AG04449 (cell line): ENCODE measurements at regions not wholly inside any gene's neighbourhood (a gene's known extent, or its start where the extent isn't known, plus 50 kb on each side); places are given as distances from the start of the nearest gene placed in this dataset.

Experiments used
- CTCF ChIA-PET: fragments of 350-600 bp; formaldehyde crosslinking; extraction: SDS; loops from one replicate; lab custom pipeline; 2021; ENCODE audit warnings: antibody characterized with exemption; lab: Yijun Ruan, JAX
- POLR2A ChIA-PET: fragments of 400-600, 350-600 bp; formaldehyde crosslinking; extraction: SDS; loops from one replicate; lab custom pipeline; 2020; ENCODE audit warnings: antibody characterized with exemption, inconsistent platforms; lab: Yijun Ruan, JAX
- DNase-seq: peaks from one replicate; pipeline ENCODE4 v3.0.0-alpha.2; 2010; ENCODE audit warnings: low read depth, low spot score
- H3K4me3 ChIP-seq: 2 replicates; pipeline ENCODE4 v1.5.1; 2011; ENCODE audit warnings: low read depth, mild to moderate bottlenecking, control low read depth, low read length
- CTCF ChIP-seq: IDR thresholded peaks from one replicate; pipeline ENCODE4 v1.5.1; 2011; ENCODE audit warnings: mild to moderate bottlenecking, moderate library complexity, low read length, control low read depth, inconsistent platforms; ENCODE audit not compliant: insufficient read depth; ENCODE audit errors: missing control alignments

DNA sequence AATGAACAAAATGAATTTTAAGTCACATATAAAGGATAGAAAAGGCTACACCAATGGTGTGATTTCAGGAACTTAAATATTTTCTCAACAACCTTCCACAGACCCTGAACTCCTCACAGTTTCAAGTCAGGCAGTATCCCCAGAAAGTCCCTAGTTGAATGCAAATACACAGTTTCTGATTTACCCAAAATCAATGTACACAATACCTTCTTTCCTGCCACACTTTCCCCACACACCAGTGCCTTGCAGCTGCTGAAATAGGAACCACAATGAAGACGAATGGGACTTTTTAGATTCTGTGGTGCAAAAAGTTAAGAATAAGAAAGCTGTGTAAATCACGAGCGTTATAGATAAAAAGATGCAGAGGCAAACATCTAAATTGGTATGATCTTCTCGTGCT lies 552.4 kb upstream of the MEF2C start:
- DNase-seq, result no peak
- no peak overlapping the region for H3K4me3 ChIP-seq
- CTCF ChIA-PET, result no interaction called here
- POLR2A ChIA-PET, result no interaction called here
- TF ChIP-seq CTCF, result no peak

- POLR2A ChIA-PET, result no interaction called here
- TF ChIP-seq CTCF, result no peak
- CTCF ChIA-PET, result no interaction called here
- H3K4me3 ChIP-seq, result no peak overlapping the region
- DNase-seq, result no peak
These were observed 545.6 kb upstream of the MEF2C start for GRCh38 chr5:89428624-89429023.

- DNase-seq, result no peak
- ChIA-PET CTCF (no interaction called here), POLR2A (no interaction called here)
- no peak for TF ChIP-seq CTCF
- H3K4me3 ChIP-seq, result no peak overlapping the region
These were observed 542.1 kb upstream of the MEF2C start for GRCh38 chr5:89425062-89425461.

DNA sequence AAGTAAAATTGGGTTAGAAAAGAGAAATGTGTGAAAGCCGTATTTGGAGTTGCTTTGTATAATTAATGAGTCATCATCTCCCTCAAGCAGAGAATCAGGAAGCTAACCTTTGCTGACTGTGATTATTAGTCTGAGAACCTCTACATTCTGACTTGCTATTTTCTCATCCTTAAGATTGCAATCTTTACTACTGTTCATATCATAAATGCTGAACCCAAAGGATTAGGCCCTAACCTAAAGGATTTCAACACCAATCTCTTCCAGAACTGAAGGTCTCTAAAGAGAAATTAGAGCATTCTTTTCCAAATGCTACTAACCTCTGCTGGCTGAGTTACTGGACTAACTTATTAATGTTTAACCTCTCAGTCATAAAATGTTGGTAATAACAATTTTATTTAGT lies 538.1 kb upstream of the MEF2C start:
- ChIA-PET POLR2A (no interaction called here), CTCF (no interaction called here)
- no peak for TF ChIP-seq CTCF
- no peak overlapping the region for H3K4me3 ChIP-seq
- DNase-seq, result no peak

DNA sequence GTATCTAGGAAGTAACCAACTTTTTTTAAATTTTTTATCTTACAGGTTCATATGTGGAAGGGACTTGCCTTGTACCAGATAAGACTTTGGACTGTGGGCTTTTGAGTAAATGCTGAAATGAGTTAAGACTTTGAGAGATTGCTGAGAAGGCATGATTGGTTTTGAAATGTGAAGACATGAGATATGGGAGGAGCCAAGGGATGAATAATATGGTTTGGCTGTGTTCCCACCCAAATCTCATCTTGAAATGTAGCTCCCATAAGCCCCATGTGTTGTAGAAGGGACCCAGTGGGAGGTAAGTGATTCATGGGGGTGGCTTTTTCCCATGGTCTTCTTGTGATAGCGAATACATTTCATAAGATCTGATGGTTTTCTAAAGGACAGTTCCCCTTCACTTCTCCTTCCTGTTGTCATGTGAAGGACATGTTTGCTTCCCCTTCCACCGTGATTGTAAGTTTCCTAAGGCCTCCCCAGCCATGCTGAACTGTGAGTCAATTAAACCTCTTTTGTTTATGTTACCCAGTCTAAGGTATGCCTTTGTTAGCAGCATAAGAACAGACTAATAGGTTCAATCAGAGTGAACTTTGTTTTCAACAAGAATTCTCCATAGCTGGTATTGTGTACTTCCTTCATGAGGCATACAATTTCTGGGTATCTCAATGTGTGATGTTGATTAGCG lies 535.6 kb upstream of the MEF2C start:
- H3K4me3 ChIP-seq, result no peak overlapping the region
- ChIA-PET POLR2A (no interaction called here), CTCF (no interaction called here)
- TF ChIP-seq CTCF, result no peak
- DNase-seq, result no peak

- no peak overlapping the region for H3K4me3 ChIP-seq
- ChIA-PET CTCF (no interaction called here), POLR2A (no interaction called here)
- no peak for TF ChIP-seq CTCF
- no peak for DNase-seq
These were observed 535.0 kb upstream of the MEF2C start for GRCh38 chr5:89417990-89418389.
